ENCODE measurements at regions not wholly inside any gene's neighbourhood (a gene's known extent, or its start where the extent isn't known, plus 50 kb on each side); places are given as distances from the start of the nearest gene placed in this dataset.

DNA sequence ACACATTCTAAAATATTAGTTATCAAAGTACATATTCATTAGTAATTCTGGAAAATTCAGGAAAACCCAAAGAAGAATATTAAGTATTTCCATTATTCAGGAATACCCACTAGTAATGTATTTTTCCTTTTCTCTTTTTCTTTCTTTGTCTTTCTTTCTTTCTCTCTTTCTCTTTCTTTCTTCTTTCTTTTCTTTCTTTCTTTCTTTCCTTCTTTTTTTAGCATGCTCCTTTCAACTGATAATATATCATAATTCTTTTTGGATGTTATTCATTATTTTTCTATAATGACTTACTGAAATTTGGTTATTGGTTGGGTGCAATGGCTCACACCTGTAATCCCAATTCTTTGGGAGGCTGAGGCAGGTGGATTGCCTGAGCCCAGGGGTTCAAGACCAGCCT lies 175.6 kb upstream of the RAB4A start:
- TF ChIP-seq, protein P1, sequence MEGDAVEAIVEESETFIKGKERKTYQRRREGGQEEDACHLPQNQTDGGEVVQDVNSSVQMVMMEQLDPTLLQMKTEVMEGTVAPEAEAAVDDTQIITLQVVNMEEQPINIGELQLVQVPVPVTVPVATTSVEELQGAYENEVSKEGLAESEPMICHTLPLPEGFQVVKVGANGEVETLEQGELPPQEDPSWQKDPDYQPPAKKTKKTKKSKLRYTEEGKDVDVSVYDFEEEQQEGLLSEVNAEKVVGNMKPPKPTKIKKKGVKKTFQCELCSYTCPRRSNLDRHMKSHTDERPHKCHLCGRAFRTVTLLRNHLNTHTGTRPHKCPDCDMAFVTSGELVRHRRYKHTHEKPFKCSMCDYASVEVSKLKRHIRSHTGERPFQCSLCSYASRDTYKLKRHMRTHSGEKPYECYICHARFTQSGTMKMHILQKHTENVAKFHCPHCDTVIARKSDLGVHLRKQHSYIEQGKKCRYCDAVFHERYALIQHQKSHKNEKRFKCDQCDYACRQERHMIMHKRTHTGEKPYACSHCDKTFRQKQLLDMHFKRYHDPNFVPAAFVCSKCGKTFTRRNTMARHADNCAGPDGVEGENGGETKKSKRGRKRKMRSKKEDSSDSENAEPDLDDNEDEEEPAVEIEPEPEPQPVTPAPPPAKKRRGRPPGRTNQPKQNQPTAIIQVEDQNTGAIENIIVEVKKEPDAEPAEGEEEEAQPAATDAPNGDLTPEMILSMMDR (IDR thresholded peaks at IDR 0.05): no peak
- TF ChIP-seq POLR2A (IDR thresholded peaks at IDR 0.05): no peak
